GF-D8 (cell line): ENCODE measurements at regions not wholly inside any gene's neighbourhood (a gene's known extent, or its start where the extent isn't known, plus 50 kb on each side); places are given as distances from the start of the nearest gene placed in this dataset.
"Not testable (repeated sequence)": the region's sequence is repeated elsewhere in the genome, so short reads cannot be mapped to it uniquely, and the experiment has no call there.

ENCODE experiments used
- DNase-seq: peaks from one replicate; lab custom pipeline; 2025; lab: John Stamatoyannopoulos, UW

GRCh38 chr5:135156715-135157404 lies 122.8 kb upstream of the PITX1 start:
- no peak for DNase-seq

DNA sequence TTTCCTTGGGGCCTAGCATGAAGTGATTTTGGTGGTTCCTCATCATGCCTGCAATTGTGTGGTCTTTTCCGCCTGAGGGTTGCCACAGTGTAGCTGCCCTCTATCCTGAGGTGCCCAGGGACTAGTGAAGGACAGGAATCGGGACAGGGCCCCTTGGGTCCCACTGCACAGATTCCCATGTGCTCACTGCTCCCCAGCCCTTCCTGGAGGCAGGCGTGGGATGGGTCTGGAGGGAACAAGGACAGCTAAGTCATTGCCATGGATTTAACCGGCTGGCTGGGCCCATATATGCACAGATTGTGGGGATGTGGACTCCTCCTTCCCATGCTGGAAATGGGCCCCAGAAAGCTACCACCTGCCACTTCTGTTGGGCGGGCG lies 122.3 kb upstream of the PITX1 start:
- no peak for DNase-seq

DNA sequence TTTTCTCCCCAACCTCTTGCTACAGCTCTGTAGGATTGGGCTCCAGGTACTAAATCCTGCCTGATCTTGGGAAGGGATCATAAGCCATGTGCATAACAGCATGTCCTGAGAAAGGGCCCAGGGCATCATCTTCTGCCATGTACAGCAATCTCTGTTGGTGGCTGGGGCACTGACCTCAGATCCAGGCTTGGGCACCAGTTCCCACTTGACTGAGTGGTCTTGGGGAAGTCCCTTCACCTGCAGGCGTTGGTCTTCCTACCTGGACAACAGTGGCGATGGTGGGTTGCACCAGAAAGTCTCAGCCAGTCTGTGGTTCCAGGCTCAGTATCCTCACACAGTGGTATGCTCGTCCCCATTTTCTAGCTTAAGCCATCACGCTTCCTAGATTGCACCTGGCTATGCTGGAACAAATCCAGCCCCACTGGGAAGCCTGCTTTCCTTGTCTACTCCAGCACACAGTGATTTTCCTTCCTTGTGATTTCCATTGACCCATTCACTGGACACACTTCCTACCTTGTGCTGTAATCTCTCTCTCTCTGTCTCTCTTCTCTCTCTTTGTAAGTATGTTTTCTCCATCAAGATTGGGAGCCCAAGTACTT lies 121.7 kb upstream of the PITX1 start:
- no peak for DNase-seq

- DNase-seq = no peak
These were observed 120.9 kb upstream of the PITX1 start for GRCh38 chr5:135154961-135155360.

DNA sequence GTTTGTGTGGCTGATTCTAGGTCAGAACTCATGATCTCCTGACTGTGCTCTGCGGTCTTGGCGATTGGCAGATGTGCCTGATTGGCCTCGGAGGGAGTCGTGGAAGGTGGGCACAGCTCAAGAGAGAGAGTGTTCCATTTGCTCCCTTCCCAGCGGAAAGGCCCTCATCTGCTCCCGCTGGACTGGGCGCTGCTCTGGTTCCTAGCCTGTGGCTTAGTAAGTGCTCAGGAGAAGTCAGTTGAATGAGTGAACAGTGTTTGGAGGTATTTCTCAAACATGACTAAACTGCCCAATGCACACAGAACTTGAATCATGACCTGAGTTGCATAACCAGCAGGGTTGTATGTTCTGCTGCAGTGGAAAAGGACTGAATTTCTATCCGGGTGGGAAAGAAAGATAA lies 120.2 kb upstream of the PITX1 start:
- DNase-seq = no peak

- DNase-seq = no peak
These were observed 119.6 kb upstream of the PITX1 start for GRCh38 chr5:135153661-135154060.

DNA sequence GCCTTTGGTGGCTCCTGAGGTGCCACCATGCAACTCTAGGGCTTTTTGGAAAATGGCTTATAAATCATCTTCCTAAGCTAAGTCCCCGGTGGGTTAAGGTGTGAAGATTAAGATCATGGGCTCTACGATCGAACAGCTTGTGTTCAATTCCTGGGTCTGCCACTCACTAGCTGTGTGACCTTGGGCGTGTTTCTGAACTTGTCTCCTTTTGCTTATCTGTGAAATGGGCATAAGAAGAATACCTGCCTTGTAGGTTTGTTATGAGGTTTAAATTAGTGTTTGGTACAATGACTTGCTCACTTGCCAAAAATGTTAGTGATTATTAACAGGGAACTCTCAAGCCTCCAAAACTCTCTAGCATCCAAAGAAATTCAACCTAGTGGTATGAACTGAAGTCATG lies 119.2 kb upstream of the PITX1 start:
- no peak for DNase-seq

- DNase-seq = not testable (repeated sequence)
These were observed 117.6 kb upstream of the PITX1 start for GRCh38 chr5:135151660-135152059.

DNA sequence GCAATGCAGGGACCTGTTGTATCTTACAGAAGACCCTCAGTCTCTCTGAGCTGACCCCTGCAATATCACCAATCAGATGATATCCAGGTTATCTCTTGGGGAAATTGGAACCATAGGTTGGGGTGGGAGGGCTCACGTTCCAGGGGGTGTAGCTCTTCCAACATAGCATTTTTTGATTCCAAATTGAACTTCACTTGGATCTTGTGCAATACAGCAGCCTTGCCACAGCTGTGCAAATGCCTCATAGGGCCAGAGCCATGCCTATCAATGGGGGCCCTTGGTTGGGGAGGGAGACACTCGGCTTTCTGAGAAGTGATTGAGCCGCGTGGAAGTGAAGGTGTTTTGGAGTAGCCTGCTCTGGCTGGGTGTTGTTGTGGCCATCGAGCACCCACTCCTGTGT lies 117.2 kb upstream of the PITX1 start:
- no peak for DNase-seq

DNA sequence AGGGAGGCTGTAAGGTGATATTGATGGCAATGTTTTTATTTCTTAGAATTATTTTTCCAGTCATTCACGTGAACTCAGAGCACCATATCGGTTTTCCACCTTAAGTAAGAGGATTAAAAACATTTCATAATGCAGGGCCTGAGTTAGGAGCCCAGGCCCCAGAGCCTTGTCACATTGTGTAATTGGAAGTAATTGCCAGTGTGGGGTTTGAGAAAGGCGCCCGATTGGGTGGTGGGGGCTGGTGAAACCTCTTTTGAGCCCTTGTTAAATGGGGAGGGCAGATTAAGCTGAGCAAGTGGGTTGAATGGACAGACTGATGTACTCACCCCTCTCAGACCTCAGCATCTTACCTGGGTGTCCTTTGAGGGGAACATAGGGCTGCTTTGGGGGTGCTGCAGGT lies 116.7 kb upstream of the PITX1 start:
- no peak for DNase-seq

GRCh38 chr5:135149956-135150723 lies 116.1 kb upstream of the PITX1 start:
- DNase-seq = no peak

DNA sequence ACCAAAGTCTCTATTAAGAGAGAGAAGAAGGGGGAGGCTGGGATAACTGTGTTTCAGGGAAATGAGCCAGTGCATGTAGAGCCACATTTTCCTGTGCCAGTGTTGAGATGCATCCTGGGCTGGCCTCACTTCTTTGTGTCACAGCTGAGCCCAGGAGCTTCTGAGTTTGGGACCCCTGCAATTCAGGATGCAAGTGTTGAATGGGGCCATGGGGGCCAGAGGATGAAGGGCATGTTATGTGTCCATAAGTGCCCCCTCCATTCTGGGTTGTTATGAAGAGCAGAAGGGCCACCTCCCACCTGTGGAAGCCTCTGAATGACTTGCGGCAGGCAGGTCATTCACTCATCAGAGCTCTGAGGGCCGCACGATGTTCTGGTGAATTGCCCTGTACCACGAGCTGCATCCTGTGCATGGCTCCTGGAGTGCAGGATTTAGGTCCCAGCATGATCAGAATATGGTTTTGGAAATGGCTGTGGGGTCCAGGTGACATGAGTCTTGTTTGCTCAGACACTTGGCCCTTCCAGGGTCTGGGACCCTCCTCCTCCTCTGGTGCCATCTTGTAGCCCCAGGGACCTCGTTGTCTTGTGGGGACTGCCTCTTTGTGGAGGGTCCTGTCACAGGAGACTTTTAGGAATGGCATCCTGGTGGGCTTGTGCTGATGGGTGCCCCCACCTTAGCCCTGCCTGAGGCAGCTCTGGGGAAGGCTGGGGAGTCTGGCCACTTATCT lies 115.4 kb upstream of the PITX1 start:
- no peak for DNase-seq

DNA sequence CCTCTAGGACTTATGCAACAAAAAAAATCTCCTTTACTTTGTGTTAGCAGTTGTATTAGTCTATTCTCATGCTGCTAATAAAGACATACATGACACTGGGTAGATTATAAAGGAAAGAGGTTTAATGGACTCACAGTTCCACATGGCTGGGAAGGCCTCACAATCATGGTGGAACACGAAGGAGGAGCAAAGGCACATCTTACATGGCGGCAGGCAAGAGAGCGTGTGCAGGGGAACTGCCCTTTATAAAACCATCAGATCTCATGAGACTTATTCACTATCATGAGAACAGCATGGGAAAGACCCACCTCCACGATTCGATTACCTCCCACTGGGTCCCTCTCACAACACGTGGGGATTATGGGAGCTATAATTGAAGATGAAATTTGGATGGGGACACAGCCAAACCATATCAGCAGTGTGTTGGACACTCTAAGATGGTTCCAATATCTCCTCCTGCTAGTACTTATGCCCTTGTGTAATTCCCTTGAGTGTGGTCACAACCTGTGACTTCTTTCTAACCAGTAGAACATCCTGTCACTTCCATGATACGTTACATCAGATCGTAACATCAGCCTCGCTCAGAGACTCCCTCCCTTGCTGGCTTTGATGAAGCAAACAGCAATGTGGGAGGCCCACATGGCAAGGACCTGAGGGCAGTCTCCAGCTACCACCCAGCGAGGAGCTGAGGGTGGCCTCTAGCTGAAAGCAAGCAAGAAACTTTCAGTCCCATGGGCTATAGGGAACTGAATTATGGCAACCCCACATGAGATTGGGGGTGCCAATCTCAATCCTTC lies 113.5 kb upstream of the PITX1 start:
- DNase-seq = no peak

- DNase-seq = no peak
These were observed 112.0 kb upstream of the PITX1 start for GRCh38 chr5:135145985-135146384.

GRCh38 chr5:135143682-135144081 lies 109.7 kb upstream of the PITX1 start:
- DNase-seq = not testable (repeated sequence)

- no peak for DNase-seq
These were observed 107.6 kb upstream of the PITX1 start for GRCh38 chr5:135141303-135142268.

GRCh38 chr5:135140446-135141204 lies 106.6 kb upstream of the PITX1 start:
- no peak for DNase-seq

DNA sequence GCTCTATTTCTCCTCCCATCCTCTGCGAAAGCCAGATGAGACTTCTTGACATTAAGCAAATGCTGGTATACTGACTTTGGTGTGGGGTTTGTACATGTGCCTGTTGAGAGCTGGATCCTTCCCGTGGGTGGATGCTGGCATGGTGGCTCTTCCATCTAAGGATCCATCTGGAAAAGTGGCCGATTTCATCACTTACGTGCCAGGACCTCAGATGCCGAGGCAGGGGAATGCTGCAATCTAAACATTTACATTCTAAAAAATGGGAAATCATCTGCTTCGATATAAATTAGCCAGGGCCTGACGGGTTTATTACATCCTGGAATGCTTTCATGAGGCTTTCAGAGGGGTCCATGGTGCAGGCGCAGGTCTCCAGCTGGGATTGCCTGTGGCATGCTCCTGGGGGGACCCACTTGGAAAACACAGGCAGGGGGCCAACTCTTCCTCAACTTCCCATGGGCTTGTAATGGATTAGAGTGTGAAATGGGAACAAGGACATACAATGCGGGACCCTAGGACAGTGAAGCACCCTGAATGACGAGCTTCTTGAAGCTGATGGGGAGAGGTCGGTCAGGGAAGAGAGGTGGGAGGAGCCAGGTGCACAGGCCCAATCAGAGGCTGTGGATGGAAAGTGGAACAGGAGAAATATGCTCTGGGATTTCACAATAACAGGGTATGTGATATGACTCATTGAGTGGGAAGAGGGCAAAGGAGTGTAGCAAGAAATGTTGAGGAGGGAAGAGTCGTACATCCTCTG lies 105.5 kb upstream of the PITX1 start:
- no peak for DNase-seq
